ENCODE measurements at regions not wholly inside any gene's neighbourhood (a gene's known extent, or its start where the extent isn't known, plus 50 kb on each side); places are given as distances from the start of the nearest gene placed in this dataset.

GRCh38 chr4:18698119-18698883 is 676.7 kb upstream of the LCORL start:
- Histone ChIP-seq H3K27ac (no peak overlapping the region), H3K36me3 (replicated peaks in 1 of 2) (no peaks in the 10 kb centered on the region), H3K4me3 (no peak overlapping the region), H3K4me1 (replicated peaks in 1 of 2) (no peaks in the 10 kb centered on the region), H3K27me3 (no peaks in the 10 kb centered on the region), H3K9me3 (replicated peaks in 1 of 3) (no peaks in the 10 kb centered on the region)
- 55 to 58% (median 57%) methylated on average over 10 of the region's 10 CpGs for WGBS, 4 donors
- intact Hi-C loops (cut with DNase I), result no loop called here
- no peak for DNase-seq
- TF ChIP-seq POLR2A (IDR thresholded peaks at IDR 0.05), result no peak
- TF ChIP-seq CTCF (IDR thresholded peaks at IDR 0.05), result no peak

GRCh38 chr4:18695733-18696527 is 674.4 kb upstream of the LCORL start:
- Histone ChIP-seq H3K9me3 (replicated peaks in 1 of 3) (no peaks in the 10 kb centered on the region), H3K4me3 (no peak overlapping the region), H3K36me3 (replicated peaks in 1 of 2) (no peaks in the 10 kb centered on the region), H3K27me3 (no peaks in the 10 kb centered on the region), H3K4me1 (replicated peaks in 1 of 2) (no peaks in the 10 kb centered on the region), H3K27ac (no peak overlapping the region)
- 92 to 94% (median 94%) methylated on average over 18 of the region's 18 CpGs for WGBS, 4 donors
- no peak for DNase-seq
- no peak for TF ChIP-seq POLR2A (IDR thresholded peaks at IDR 0.05)
- no peak for TF ChIP-seq CTCF (IDR thresholded peaks at IDR 0.05)
- intact Hi-C loops (cut with DNase I), result no loop called here

- Histone ChIP-seq H3K4me1 (replicated peaks in 1 of 2) (no peaks in the 10 kb centered on the region), H3K9me3 (replicated peaks in 1 of 3) (no peaks in the 10 kb centered on the region), H3K4me3 (no peak overlapping the region), H3K36me3 (replicated peaks in 1 of 2) (no peaks in the 10 kb centered on the region), H3K27me3 (no peaks in the 10 kb centered on the region), H3K27ac (no peak overlapping the region)
- intact Hi-C loops (cut with DNase I), result no loop called here
- TF ChIP-seq POLR2A (IDR thresholded peaks at IDR 0.05) (no peak), CTCF (IDR thresholded peaks at IDR 0.05) (no peak)
- 56 to 63% (median 61%) methylated on average over 9 of the region's 9 CpGs for WGBS, 4 donors
- DNase-seq, result no peak
Measured at GRCh38 chr4:18691431-18692200, 670.1 kb upstream of the LCORL start.

Measured in adrenal gland (tissue), 9 donors.